H1 (cell line): ENCODE measurements at regions not wholly inside any gene's neighbourhood (a gene's known extent, or its start where the extent isn't known, plus 50 kb on each side); places are given as distances from the start of the nearest gene placed in this dataset.

Experiments used
- SIX5 ChIP-seq: IDR thresholded peaks from 2 replicates; pipeline ENCODE4 v1.6.1; 2011; ENCODE audit warnings: mild to moderate bottlenecking, low read depth, low read length
- TF ChIP-seq, protein P1 (sequence below): IDR thresholded peaks from 2 replicates; pipeline ENCODE4 v1.6.1; 2011; ENCODE audit warnings: low read depth, mild to moderate bottlenecking, low read length; ENCODE audit not compliant: insufficient read depth
- TF ChIP-seq, protein P2 (sequence below): IDR thresholded peaks from 2 replicates; pipeline ENCODE4 v1.6.1; 2011; ENCODE audit warnings: low read length, improper control_type of control experiment

DNA sequence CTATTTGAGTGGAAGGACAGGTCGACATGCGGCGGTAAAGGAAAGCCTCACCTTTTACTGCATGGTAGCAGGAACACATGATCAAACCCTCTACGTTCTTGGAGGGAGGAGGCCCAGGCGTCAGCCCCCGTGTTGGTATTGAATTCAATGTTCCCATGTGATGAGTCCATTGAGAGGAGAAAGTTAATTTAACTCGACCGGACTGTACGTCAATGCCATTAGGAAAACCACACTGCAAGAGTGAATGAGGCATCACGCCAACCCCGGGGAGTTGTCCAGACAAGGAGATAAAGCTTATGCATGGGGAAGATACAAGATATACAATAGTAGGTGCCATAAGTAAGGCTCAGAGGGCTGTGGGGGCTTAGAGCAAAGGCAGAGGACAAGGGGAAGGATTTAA, 213.9 kb upstream of the ECI2 start (continued):
- TF ChIP-seq, protein P1, sequence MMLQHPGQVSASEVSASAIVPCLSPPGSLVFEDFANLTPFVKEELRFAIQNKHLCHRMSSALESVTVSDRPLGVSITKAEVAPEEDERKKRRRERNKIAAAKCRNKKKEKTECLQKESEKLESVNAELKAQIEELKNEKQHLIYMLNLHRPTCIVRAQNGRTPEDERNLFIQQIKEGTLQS = no peak
- TF ChIP-seq SIX5 = no peak
- TF ChIP-seq, protein P2, sequence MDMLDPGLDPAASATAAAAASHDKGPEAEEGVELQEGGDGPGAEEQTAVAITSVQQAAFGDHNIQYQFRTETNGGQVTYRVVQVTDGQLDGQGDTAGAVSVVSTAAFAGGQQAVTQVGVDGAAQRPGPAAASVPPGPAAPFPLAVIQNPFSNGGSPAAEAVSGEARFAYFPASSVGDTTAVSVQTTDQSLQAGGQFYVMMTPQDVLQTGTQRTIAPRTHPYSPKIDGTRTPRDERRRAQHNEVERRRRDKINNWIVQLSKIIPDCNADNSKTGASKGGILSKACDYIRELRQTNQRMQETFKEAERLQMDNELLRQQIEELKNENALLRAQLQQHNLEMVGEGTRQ = no peak
